ENCODE measurements at regions not wholly inside any gene's neighbourhood (a gene's known extent, or its start where the extent isn't known, plus 50 kb on each side); places are given as distances from the start of the nearest gene placed in this dataset.

- H3K9me3 ChIP-seq (ENCODE audit: control insufficient read depth in 4 of 4, low read length in 3 of 4), result no peaks in the 10 kb centered on the region
- H3K27ac ChIP-seq (ENCODE audit: low read depth in 1 of 2, low read length in 2 of 2), result no peak overlapping the region
- H3K9ac ChIP-seq (ENCODE audit: low read depth in 1 of 2, low read length in 2 of 2), result no peak overlapping the region
- H3K36me3 ChIP-seq (ENCODE audit: control insufficient read depth in 4 of 4, insufficient read depth in 3 of 4, low read depth in 1 of 4, low read length in 3 of 4), result no peaks in the 10 kb centered on the region
- no peaks in the 10 kb centered on the region for H3K4me1 ChIP-seq (ENCODE audit: control insufficient read depth in 4 of 4, insufficient read depth in 4 of 4, low read length in 3 of 4)
- WGBS, result 89% methylated on average over 14 of the region's 14 CpGs
- TF ChIP-seq ATF3 (IDR thresholded peaks at IDR 0.05) (no peak), REST (IDR thresholded peaks at IDR 0.05) (no peak), HNF4G (IDR thresholded peaks at IDR 0.05) (no peak), JUND (IDR thresholded peaks at IDR 0.05) (no peak), FOXA2 (IDR thresholded peaks at IDR 0.05) (no peak), NR2F2 (IDR thresholded peaks at IDR 0.05) (no peak), GABPA (IDR thresholded peaks at IDR 0.05 in 1 of 2, conservative IDR thresholded peaks at IDR 0.05 in 1 of 2) (no peak), EGR1 (IDR thresholded peaks at IDR 0.05; ENCODE audit: low read depth in 2 of 2) (no peak), MAX (IDR thresholded peaks at IDR 0.05) (no peak), HNF4A (conservative IDR thresholded peaks at IDR 0.05) (no peak), RXRA (IDR thresholded peaks at IDR 0.05) (no peak), CTCF (IDR thresholded peaks at IDR 0.05; ENCODE audit: low read depth, low read length, missing input control) (no peak), YY1 (IDR thresholded peaks at IDR 0.05) (no peak), RAD21 (IDR thresholded peaks at IDR 0.05) (no peak), FOXA1 (IDR thresholded peaks at IDR 0.05) (no peak), TAF1 (conservative IDR thresholded peaks at IDR 0.05) (no peak), ZBTB33 (IDR thresholded peaks at IDR 0.05) (no peak), SP1 (IDR thresholded peaks at IDR 0.05) (no peak)
- H3K27me3 ChIP-seq (ENCODE audit: control insufficient read depth in 4 of 4, insufficient read depth in 4 of 4, low read length in 3 of 4), result no peaks in the 10 kb centered on the region
- H3K4me3 ChIP-seq (ENCODE audit: low read depth in 1 of 3, low read length in 3 of 3), result no peak overlapping the region
- no peak for DNase-seq (ENCODE audit: low spot score)
Observed at GRCh38 chr11:69207165-69207889, 51.6 kb downstream of the SMIM38 start.
